Mesenchymal stem cell (in vitro differentiated cells and primary cell): ENCODE measurements at regions not wholly inside any gene's neighbourhood (a gene's known extent, or its start where the extent isn't known, plus 50 kb on each side); places are given as distances from the start of the nearest gene placed in this dataset.

ENCODE experiments used
- DNase-seq: peaks from one replicate; pipeline ENCODE4 v3.0.0-alpha.2; 2013
- H2AFZ ChIP-seq: one replicate; pipeline ENCODE4 v1.6.1; 2013; ENCODE audit warnings: low read depth, mild to moderate bottlenecking, control low read depth, inconsistent platforms, low read length, moderate library complexity
- H2AK5ac ChIP-seq: 2 replicates; pipeline ENCODE4 v1.6.1; 2013; ENCODE audit warnings: low read length, moderate library complexity, mild to moderate bottlenecking, inconsistent platforms; ENCODE audit not compliant: severe bottlenecking
- H2BK120ac ChIP-seq: one replicate; pipeline ENCODE4 v1.6.1; 2013; ENCODE audit warnings: low read depth, mild to moderate bottlenecking, inconsistent platforms, low read length, moderate library complexity
- H2BK12ac ChIP-seq, 2 experiments: one replicate each; pipeline ENCODE4 v1.6.1; 2013; ENCODE audit warnings: inconsistent platforms in 2 of 2, low read length in 2 of 2, mild to moderate bottlenecking in 2 of 2, moderate library complexity in 2 of 2, control low read depth in 1 of 2
- H2BK15ac ChIP-seq: one replicate; pipeline ENCODE4 v1.6.1; 2013; ENCODE audit warnings: mild to moderate bottlenecking, low read depth, inconsistent platforms; ENCODE audit not compliant: poor library complexity, severe bottlenecking
- H2BK5ac ChIP-seq: 2 replicates; pipeline ENCODE4 v1.6.1; 2013; ENCODE audit warnings: low read depth, mild to moderate bottlenecking, low read length, control low read depth, inconsistent platforms; ENCODE audit not compliant: poor library complexity, severe bottlenecking
- H3K14ac ChIP-seq, 2 experiments: one replicate each; pipeline ENCODE4 v1.6.1; 2013; ENCODE audit warnings: inconsistent platforms in 2 of 2, low read length in 2 of 2, control low read depth in 1 of 2, mild to moderate bottlenecking in 1 of 2, moderate library complexity in 1 of 2
- H3K18ac ChIP-seq, 2 experiments: one replicate each; pipeline ENCODE4 v1.6.1; 2013; ENCODE audit warnings: inconsistent platforms in 2 of 2, low read length in 2 of 2, control low read depth in 1 of 2, low read depth in 1 of 2, mild to moderate bottlenecking in 1 of 2
- H3K23ac ChIP-seq, 2 experiments: one replicate each; pipeline ENCODE4 v1.6.1; 2013; ENCODE audit warnings: inconsistent platforms in 2 of 2, low read length in 2 of 2, mild to moderate bottlenecking in 2 of 2, moderate library complexity in 2 of 2, control low read depth in 1 of 2
- H3K27ac ChIP-seq: 2 replicates; pipeline ENCODE4 v1.5.1; 2013; ENCODE audit warnings: mild to moderate bottlenecking, moderate library complexity, low read length, control low read depth, inconsistent platforms; ENCODE audit not compliant: poor library complexity, severe bottlenecking
- H3K27me3 ChIP-seq, 2 experiments: 2 replicates each; pipeline versions ENCODE4 v1.6.1 to v1.7.0; 2013; ENCODE audit warnings: low read length in 2 of 2, mild to moderate bottlenecking in 2 of 2, moderate library complexity in 2 of 2, control low read depth in 1 of 2, inconsistent platforms in 1 of 2; ENCODE audit not compliant: control insufficient read depth in 1 of 2, insufficient read depth in 1 of 2
- H3K36me3 ChIP-seq, 2 experiments: 2 replicates each; pipeline versions ENCODE4 v1.6.1 to v1.7.0; 2013; ENCODE audit warnings: low read length in 2 of 2, control low read depth in 1 of 2, inconsistent platforms in 1 of 2, low read depth in 1 of 2, mild to moderate bottlenecking in 1 of 2; ENCODE audit not compliant: insufficient read depth in 2 of 2, control insufficient read depth in 1 of 2
- H3K4ac ChIP-seq, 2 experiments: one replicate each; pipeline ENCODE4 v1.6.1; 2013; ENCODE audit warnings: inconsistent platforms in 2 of 2, low read length in 2 of 2, mild to moderate bottlenecking in 2 of 2, moderate library complexity in 2 of 2, control low read depth in 1 of 2, low read depth in 1 of 2
- H3K4me1 ChIP-seq: 2 replicates; pipeline ENCODE4 v1.6.1; 2013; ENCODE audit warnings: low read depth, low read length, control low read depth; ENCODE audit not compliant: control insufficient read depth, insufficient read depth
- H3K4me2 ChIP-seq: 2 replicates; pipeline ENCODE4 v1.6.1; 2013; ENCODE audit warnings: low read length, mild to moderate bottlenecking, inconsistent platforms; ENCODE audit not compliant: poor library complexity, severe bottlenecking
- H3K4me3 ChIP-seq, 2 experiments: 2 replicates each; pipeline versions ENCODE4 v1.5.1 to v1.7.0; 2013; ENCODE audit warnings: low read length in 2 of 2, mild to moderate bottlenecking in 2 of 2, control low read depth in 1 of 2, low read depth in 1 of 2; ENCODE audit not compliant: insufficient read depth in 1 of 2
- H3K79me1 ChIP-seq: replicated peaks from 2 replicates; pipeline ENCODE4 v1.6.1; 2013; ENCODE audit warnings: mild to moderate bottlenecking, control low read depth, low read length, inconsistent platforms; ENCODE audit not compliant: poor library complexity, severe bottlenecking
- H3K9ac ChIP-seq: 2 replicates; pipeline ENCODE4 v1.7.0; 2013; ENCODE audit warnings: mild to moderate bottlenecking, low read length, moderate library complexity
- H3K9me3 ChIP-seq: 2 replicates; pipeline ENCODE4 v1.7.0; 2013; ENCODE audit warnings: mild to moderate bottlenecking, low read length; ENCODE audit not compliant: control insufficient read depth
- H4K8ac ChIP-seq: one replicate; pipeline ENCODE4 v1.6.1; 2013; ENCODE audit warnings: inconsistent platforms, mild to moderate bottlenecking, low read length, moderate library complexity
- H4K91ac ChIP-seq: one replicate; pipeline ENCODE4 v1.6.1; 2013; ENCODE audit warnings: mild to moderate bottlenecking, low read length, inconsistent platforms
- WGBS: methylation state at CpG from one replicate; pipeline ENCODE4 v1.1.7; 2013; ENCODE audit warnings: mixed read lengths; 5-methylcytosine and 5-hydroxymethylcytosine counted together

GRCh38 chr3:81425198-81425868, 336.1 kb downstream of the GBE1 start:
- 41% methylated on average over 3 of the region's 5 CpGs for WGBS

GRCh38 chr3:81419228-81419627, 342.2 kb downstream of the GBE1 start:
- H3K23ac ChIP-seq: no peak overlapping the region
- no peak overlapping the region for H3K4me3 ChIP-seq
- H3K27ac ChIP-seq: no peak overlapping the region
- no peak overlapping the region for H3K18ac ChIP-seq
- no peaks in the 10 kb centered on the region for H3K79me1 ChIP-seq
- no peak overlapping the region for H4K91ac ChIP-seq
- H3K36me3 ChIP-seq: no peaks in the 10 kb centered on the region
- H3K9me3 ChIP-seq: no peaks in the 10 kb centered on the region
- H2AFZ ChIP-seq: no peak overlapping the region
- H2BK15ac ChIP-seq: no peak overlapping the region
- H2BK5ac ChIP-seq: no peak overlapping the region
- H3K9ac ChIP-seq: no peak overlapping the region
- H3K4me2 ChIP-seq: no peak overlapping the region
- no peak overlapping the region for H2BK120ac ChIP-seq
- H3K4me1 ChIP-seq: no peaks in the 10 kb centered on the region
- H2BK12ac ChIP-seq: no peak overlapping the region
- no peak overlapping the region for H3K14ac ChIP-seq
- H3K27me3 ChIP-seq: no peaks in the 10 kb centered on the region
- peak; percentile 3 for DNase-seq
- H3K4ac ChIP-seq: no peak overlapping the region
- H4K8ac ChIP-seq: no peak overlapping the region
- no peak overlapping the region for H2AK5ac ChIP-seq

More at GRCh38 chr3:81425198-81425868, 336.1 kb downstream of the GBE1 start:
- Histone ChIP-seq H3K14ac (no peak overlapping the region), H2BK12ac (no peak overlapping the region), H3K4me2 (no peak overlapping the region), H3K27me3 (no peaks in the 10 kb centered on the region), H3K23ac (no peak overlapping the region), H2BK5ac (no peak overlapping the region), H4K91ac (no peak overlapping the region), H2AFZ (no peak overlapping the region), H3K36me3 (no peaks in the 10 kb centered on the region), H3K4me1 (no peaks in the 10 kb centered on the region), H3K9ac (peak overlapping the region; percentile 9), H3K18ac (no peak overlapping the region), H3K27ac (no peak overlapping the region), H2BK120ac (no peak overlapping the region), H3K9me3 (no peaks in the 10 kb centered on the region), H3K4me3 (no peak overlapping the region), H4K8ac (no peak overlapping the region), H3K79me1 (no peaks in the 10 kb centered on the region), H2BK15ac (no peak overlapping the region), H2AK5ac (no peak overlapping the region), H3K4ac (no peak overlapping the region)
- no peak for DNase-seq

GRCh38 chr3:81416812-81417211, 344.6 kb downstream of the GBE1 start:
- no peak overlapping the region for H3K14ac ChIP-seq
- H3K9ac ChIP-seq: no peak overlapping the region
- H3K79me1 ChIP-seq: no peaks in the 10 kb centered on the region
- H3K18ac ChIP-seq: no peak overlapping the region
- H3K27me3 ChIP-seq: no peaks in the 10 kb centered on the region
- H3K4me3 ChIP-seq: no peak overlapping the region
- WGBS: no CpG with 5 or more reads among the region's 2 CpGs
- H3K23ac ChIP-seq: no peak overlapping the region
- H2BK5ac ChIP-seq: no peak overlapping the region
- no peak overlapping the region for H3K4me2 ChIP-seq
- no peak overlapping the region for H2AFZ ChIP-seq
- no peak overlapping the region for H4K8ac ChIP-seq
- no peak overlapping the region for H4K91ac ChIP-seq
- no peak overlapping the region for H2AK5ac ChIP-seq
- H2BK15ac ChIP-seq: no peak overlapping the region
- H3K4ac ChIP-seq: no peak overlapping the region
- H2BK120ac ChIP-seq: no peak overlapping the region
- H3K9me3 ChIP-seq: no peaks in the 10 kb centered on the region
- no peaks in the 10 kb centered on the region for H3K4me1 ChIP-seq
- no peak overlapping the region for H2BK12ac ChIP-seq
- no peak for DNase-seq
- H3K36me3 ChIP-seq: no peaks in the 10 kb centered on the region
- H3K27ac ChIP-seq: no peak overlapping the region

GRCh38 chr3:81406318-81406717, 355.1 kb downstream of the GBE1 start:
- Histone ChIP-seq H3K23ac (no peak overlapping the region), H3K36me3 (no peaks in the 10 kb centered on the region)
- 17% methylated on average over 1 of the region's 1 CpG for WGBS

More at GRCh38 chr3:81406318-81406717, 355.1 kb downstream of the GBE1 start:
- no peak overlapping the region for H2BK120ac ChIP-seq
- no peak overlapping the region for H3K4me2 ChIP-seq
- H2BK15ac ChIP-seq: no peak overlapping the region
- no peak overlapping the region for H4K8ac ChIP-seq
- H2BK5ac ChIP-seq: no peak overlapping the region
- H3K27me3 ChIP-seq: no peaks in the 10 kb centered on the region
- H3K79me1 ChIP-seq: no peaks in the 10 kb centered on the region
- H3K18ac ChIP-seq: no peak overlapping the region
- H2AK5ac ChIP-seq: no peak overlapping the region
- DNase-seq: no peak
- no peak overlapping the region for H3K4ac ChIP-seq
- no peak overlapping the region for H3K4me3 ChIP-seq
- no peak overlapping the region for H3K27ac ChIP-seq
- no peak overlapping the region for H2BK12ac ChIP-seq
- H3K9me3 ChIP-seq: no peaks in the 10 kb centered on the region
- H3K4me1 ChIP-seq: no peaks in the 10 kb centered on the region
- H3K9ac ChIP-seq: no peak overlapping the region
- H2AFZ ChIP-seq: no peak overlapping the region
- no peak overlapping the region for H4K91ac ChIP-seq
- H3K14ac ChIP-seq: no peak overlapping the region
